NCI-H1105 (cell line): ENCODE measurements at regions not wholly inside any gene's neighbourhood (a gene's known extent, or its start where the extent isn't known, plus 50 kb on each side); places are given as distances from the start of the nearest gene placed in this dataset.

Experiments
- DNase-seq: peaks from one replicate; lab custom pipeline; 2025; lab: John Stamatoyannopoulos, UW

GRCh38 chr10:94043431-94043990 lies 49.8 kb downstream of the PLCE1 start:
- DNase-seq: no peak

GRCh38 chr10:94046098-94046497 lies 52.4 kb downstream of the PLCE1 start:
- no peak for DNase-seq

- DNase-seq: no peak
These were observed 53.6 kb downstream of the PLCE1 start for GRCh38 chr10:94047293-94047692.

- peak; percentile 4 for DNase-seq
These were observed 56.2 kb downstream of the PLCE1 start for GRCh38 chr10:94049911-94050310.

- DNase-seq: no peak
These were observed 58.5 kb downstream of the PLCE1 start for GRCh38 chr10:94052281-94052680.

- DNase-seq: no peak
These were observed 59.4 kb downstream of the PLCE1 start for GRCh38 chr10:94052866-94053791.

GRCh38 chr10:94059178-94059883 lies 65.6 kb downstream of the PLCE1 start:
- DNase-seq: no peak

- DNase-seq: no peak
These were observed 67.3 kb downstream of the PLCE1 start for GRCh38 chr10:94061026-94061425.

GRCh38 chr10:94062611-94063010 lies 68.9 kb downstream of the PLCE1 start:
- no peak for DNase-seq

GRCh38 chr10:94065362-94065761 lies 71.6 kb downstream of the PLCE1 start:
- peak; percentile 40 for DNase-seq

GRCh38 chr10:94065787-94066186 lies 72.1 kb downstream of the PLCE1 start:
- no peak for DNase-seq

GRCh38 chr10:94066411-94066810 lies 72.7 kb downstream of the PLCE1 start:
- no peak for DNase-seq

- DNase-seq: no peak
These were observed 76.2 kb downstream of the PLCE1 start for GRCh38 chr10:94069884-94070283.

GRCh38 chr10:94074462-94074861 lies 80.7 kb downstream of the PLCE1 start:
- no peak for DNase-seq

- no peak for DNase-seq
These were observed 81.8 kb downstream of the PLCE1 start for GRCh38 chr10:94075506-94075905.

- no peak for DNase-seq
These were observed 82.7 kb downstream of the PLCE1 start for GRCh38 chr10:94076325-94076841.

- no peak for DNase-seq
These were observed 83.3 kb downstream of the PLCE1 start for GRCh38 chr10:94077042-94077441.

GRCh38 chr10:94080108-94080507 lies 86.4 kb downstream of the PLCE1 start:
- no peak for DNase-seq

- DNase-seq: no peak
These were observed 90.0 kb downstream of the PLCE1 start for GRCh38 chr10:94083662-94084265.

GRCh38 chr10:94084344-94084743 lies 90.6 kb downstream of the PLCE1 start:
- DNase-seq: no peak

GRCh38 chr10:94085288-94085687 lies 91.6 kb downstream of the PLCE1 start:
- DNase-seq: no peak

- no peak for DNase-seq
These were observed 92.2 kb downstream of the PLCE1 start for GRCh38 chr10:94085766-94086437.
